CD4-positive, alpha-beta T cell treated with Interferon alpha-2 for 1 hour (primary cell): ENCODE measurements at regions not wholly inside any gene's neighbourhood (a gene's known extent, or its start where the extent isn't known, plus 50 kb on each side); places are given as distances from the start of the nearest gene placed in this dataset.

Experiments
- DNase-seq, 2 donors: peaks; one replicate each; pipeline ENCODE4 v3.0.0-alpha.2; 2020 to 2022

DNA sequence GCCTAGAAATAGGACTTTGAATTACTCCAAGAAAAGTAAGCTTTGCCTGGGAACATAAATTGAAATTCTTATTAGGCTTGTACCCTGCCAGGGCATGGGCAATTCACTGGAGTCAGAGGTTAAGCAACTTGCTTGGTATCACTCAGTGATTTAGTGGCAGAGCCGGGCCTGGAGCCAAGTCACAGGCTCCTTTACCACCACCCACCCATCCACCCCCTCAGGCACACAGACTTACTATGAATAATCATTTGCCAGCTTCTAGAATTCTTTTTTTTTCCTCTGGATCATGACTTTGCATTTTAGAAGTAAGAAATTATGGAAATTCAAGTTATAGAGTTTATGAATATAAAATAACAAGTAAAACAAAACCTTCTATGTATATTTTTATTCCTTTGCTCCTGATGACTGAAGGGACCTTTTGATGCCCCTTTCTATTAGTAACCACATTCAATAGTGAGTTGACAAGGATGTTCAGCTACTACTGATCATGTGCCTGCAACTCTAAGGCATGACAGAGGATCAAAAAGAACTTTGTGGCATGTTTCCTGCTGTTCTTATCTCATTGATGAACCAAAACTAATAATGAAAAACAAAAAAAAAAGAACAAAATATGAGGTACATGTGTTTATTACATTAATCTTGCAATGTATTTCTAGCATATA lies 614.7 kb downstream of the TLR4 start:
- no peak for DNase-seq

DNA sequence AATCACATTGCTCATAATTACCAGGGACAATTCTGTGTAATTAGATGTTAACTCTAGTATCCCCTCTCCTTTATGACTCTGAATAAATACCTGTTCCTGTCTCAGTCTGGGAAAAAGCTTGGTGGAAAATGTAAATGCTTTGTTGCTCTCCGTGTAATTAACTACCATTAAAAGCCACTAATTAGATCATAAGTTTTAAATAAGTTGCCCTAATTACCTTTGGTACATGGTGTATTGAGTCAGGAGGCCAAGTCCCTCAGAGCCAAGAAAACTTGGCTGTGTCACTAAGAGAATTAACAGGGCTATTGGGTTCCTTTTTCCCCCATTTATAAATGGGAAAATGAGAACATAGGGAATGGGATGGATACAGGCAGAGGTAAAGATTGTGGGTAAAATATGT lies 617.6 kb downstream of the TLR4 start:
- no peak for DNase-seq

DNA sequence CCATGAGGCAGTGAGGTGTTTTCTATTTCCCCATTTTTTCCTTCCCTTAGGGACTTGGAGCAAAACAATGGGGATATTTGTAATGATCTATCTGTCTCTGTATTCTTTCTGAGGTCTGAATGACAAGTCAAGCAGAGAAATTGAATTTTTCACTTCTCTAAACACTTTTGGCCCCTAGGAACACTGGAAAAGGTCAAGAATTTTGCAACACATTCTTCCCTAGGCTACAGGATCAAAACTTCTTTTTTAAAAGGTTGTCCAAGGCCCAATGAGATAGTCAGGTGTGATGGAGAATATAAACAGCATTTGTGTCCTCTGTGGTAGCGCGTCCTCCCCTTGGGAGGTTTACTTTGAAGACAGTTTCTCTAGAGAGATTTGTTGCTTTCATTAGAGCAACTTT lies 620.5 kb downstream of the TLR4 start:
- no peak for DNase-seq

DNA sequence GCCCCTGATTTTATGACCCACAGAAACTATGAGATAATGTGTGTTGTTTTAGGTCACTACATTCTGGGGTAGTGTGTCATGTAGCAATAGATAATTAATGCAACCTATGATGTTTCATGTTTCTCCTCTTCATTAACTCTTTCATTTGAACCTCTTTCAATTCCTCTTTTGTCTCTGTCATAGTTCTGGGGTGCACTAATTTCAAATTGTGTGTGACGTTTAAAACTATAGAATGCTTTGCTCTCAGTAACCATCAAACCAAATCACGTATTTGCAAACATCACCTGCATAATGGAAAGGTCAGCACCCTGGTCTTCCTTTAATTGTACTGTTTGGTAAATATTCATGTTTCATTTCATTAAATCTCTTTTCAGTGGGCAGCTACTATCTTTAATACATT lies 621.6 kb downstream of the TLR4 start:
- no peak for DNase-seq

- DNase-seq, result no peak
These were observed 622.1 kb downstream of the TLR4 start for GRCh38 chr9:118326326-118326725.

DNA sequence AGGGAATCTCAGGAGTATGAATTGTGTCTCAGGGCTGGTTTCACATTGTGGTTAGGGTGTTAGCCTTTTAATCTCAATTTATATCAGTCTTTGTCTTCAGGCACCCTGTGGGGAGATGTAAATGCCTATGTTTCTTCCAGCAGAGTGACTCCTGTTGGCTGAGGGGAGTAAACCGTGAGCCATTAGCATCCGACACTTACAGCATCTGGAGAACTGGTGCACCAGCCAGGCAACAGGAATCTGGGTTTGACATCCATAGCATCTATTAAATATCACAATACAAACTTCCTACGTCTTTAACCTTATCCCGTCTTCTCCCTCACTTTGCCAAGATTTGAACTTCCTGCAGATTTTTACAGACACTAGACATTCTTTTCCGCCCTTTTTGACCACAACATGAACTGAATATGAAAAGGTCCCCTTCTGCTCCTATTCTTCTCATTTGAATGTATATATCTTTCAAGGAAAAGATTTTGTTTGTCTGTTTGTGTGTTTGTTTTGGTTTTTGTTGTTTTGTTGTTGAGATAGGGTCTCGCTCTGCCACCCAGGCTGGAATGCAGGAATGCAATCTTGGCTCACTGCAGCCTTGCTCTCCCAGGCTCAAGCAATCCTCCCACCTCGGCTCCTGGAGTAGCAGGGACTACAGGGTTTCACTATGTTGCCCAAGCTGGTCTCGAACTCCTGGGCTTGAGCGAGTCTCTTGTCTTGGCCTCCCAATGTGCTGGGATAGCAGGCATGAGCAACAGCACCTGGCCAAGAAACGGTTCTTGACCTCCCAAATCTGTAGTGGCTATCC lies 626.2 kb downstream of the TLR4 start:
- DNase-seq, result no peak

DNA sequence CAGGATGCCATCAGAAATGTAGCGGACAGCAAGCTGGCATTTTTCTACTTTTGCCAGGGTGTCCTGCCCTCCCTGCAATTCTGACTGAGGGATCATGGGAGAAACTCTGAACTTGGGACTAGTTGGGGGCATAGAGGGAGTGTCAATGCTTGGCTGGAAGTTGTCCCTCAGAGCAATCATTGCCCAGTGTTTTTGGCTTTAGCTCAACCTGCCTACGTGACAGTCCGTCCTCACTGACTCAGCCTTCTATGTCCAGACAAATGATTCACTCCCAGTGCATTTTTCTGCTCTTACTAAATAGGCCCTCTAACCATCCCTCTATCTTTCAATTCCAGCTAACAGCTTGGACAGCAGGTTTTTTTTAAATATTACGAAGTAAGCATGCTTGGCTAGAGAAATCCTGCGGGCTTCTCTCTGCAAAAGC lies 627.4 kb downstream of the TLR4 start:
- no peak for DNase-seq

DNA sequence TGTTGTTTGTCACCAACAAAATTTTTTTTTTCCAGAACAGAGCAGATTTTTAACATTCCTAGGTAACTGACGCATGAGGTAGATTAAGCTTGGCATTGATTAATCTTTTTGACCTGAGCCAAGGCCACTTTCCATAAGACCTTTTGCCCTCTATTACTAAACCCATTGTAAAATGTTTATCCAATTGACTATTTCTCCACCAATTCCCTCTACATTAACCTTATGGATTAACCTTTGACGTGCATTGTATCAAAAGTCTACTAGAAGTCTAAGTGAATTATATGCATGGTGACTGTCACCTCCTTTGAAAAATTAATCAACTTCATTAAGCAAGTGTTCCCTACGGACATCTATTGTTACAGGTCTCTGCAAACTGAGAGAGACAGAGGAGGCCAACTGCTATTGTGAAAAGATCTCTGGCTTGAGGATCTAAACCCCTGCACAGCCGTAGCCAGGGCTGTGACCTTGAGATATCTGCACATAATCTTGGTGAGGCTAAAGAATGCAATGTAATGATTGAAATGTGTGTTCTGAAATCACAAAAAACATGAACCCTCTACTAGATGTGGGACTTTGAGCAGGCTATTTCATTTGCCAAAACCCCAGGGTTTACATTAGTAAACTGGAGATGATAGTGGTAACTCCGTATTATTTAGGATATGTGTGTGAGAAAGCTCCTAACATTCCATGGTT lies 632.2 kb downstream of the TLR4 start:
- DNase-seq, result no peak

GRCh38 chr9:118336943-118337330 lies 632.7 kb downstream of the TLR4 start:
- no peak for DNase-seq

DNA sequence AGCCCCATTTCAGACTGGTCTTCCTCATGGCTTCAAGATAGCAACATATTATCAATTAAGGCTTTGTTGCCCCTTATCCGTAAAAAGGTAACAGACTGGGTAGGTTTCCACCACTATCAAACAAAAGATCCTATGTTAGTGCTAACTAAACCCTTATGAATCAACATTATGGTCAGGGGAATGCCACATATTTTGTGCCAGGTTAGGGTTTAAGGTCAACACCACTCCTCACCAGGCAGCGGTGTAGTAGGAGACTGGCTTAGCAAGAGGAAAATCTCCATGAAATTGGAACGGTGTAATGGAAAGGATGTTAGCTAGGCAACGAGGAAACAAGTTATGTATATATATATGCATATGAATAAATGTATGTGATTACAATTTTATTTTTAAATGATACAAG lies 655.8 kb downstream of the TLR4 start:
- DNase-seq, result no peak

DNA sequence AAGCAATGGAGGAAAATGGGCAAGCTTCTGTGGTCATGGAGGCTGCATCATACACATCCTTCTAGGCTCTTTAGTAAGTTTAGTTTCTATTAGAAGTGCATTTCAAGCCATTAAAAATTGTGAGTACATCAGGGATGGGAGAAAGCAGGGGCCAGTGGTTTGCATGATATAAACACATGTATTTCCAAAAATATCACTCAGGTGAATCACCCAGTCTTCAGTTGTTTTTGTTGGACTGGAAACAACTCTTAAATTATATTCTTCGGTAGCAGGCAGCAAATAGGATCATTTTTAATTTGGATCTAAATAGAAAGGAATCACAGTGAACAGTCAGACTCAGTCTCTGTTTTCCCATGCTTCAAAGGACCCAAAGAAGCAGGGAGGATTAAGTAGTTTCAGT lies 657.9 kb downstream of the TLR4 start:
- no peak for DNase-seq

DNA sequence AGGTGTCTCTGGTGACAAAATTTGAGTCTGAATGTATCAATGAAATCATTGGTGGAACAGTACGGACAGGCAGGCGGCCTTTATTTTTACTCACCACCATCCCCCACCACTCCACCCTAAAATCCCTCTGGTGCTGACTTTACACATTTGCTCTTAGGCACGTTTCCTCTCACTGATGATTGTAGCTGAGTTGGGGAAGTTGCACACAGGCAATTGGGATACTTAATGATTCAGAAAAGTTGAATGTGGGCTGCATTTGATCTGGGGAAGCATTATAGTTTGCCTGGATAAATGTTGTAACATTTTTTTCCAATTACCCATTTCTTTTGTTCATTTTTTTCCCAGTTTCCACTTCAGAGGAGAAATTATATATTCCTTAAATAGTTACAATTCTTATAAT lies 658.4 kb downstream of the TLR4 start:
- no peak for DNase-seq

DNA sequence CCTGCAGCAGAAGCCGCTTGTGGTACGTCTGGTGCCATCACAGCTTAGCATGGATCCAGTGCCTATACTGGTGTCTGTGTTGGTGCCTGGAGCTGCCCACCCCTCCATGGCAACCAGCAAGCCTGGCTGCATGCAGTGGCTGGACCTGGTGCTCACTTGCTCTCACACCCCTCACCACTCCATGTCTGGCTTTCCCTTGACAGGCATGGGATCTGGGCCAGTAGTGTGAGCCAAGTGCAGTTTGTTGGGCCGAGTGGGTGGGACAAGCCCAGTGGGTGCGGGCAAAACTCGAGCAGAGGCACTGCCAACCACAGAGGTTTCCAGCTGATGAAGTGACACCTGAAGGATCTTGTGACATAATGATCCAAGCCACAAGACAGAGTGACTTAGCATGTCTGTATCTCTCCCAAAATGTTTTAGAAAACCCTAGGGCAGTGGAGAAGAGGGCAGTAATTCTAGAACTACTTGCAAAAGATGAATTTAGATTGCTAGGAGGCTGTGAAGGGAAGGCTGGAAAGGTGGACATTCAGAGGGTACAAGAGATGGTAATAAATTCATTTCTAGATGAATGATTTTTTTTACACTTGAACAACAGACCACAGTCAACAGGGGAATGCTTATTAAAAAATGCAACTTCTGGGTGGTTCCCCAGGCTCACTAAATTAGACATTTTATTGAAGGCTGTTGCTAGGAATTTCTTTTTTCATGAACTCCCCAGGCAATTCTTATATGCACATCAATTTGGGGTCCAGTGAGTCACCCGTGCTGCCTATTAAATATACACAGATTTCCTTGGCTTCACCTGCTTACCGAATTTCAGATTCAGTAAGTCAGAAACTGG lies 660.3 kb downstream of the TLR4 start:
- DNase-seq, result no peak

DNA sequence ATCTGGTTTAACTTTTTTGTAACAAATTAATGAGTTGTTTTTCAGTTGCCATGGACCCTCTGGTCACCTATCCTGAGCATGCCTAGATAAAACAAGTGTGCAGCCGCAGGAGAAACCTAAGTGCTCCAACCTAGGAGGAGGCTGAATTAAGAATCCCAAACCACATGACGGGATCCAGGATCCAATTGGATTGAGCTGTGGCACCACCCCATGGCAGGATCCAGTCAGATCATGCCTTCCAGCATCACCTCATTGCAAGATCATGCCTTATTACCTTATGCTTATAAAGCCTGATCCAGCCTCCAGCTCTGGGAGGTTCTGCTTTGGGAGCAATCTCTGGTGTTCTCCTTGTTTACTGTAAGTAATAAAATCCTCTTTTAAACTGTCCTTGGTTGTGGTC lies 662.0 kb downstream of the TLR4 start:
- no peak for DNase-seq

GRCh38 chr9:118367383-118367782 lies 663.2 kb downstream of the TLR4 start:
- DNase-seq, result no peak

DNA sequence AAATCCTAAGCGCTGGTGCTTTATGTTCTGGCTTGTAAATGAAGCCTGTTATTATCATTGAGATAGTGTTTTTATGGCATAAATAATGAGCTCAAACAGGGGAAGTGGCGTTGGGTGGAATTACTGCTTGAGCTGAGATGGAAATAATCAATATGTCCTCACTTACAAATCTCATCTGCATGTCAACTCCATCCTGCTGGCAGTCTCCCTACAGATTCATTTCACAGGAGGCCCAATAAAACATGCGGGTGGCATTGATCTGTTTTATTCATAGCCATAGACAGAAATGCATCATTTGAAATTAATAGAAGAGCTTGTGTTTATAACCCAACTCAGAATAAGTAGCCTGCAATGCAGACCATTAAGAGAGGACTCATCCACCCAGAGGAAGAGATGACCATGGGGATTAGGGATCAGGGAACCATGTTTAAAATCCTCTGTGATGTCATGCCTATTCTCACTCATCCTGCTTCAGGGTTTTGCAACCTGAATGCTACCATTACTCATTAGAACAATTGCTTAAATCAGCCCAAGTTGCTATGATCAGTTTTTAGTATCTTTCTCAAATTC lies 680.4 kb downstream of the TLR4 start:
- DNase-seq, result no peak

DNA sequence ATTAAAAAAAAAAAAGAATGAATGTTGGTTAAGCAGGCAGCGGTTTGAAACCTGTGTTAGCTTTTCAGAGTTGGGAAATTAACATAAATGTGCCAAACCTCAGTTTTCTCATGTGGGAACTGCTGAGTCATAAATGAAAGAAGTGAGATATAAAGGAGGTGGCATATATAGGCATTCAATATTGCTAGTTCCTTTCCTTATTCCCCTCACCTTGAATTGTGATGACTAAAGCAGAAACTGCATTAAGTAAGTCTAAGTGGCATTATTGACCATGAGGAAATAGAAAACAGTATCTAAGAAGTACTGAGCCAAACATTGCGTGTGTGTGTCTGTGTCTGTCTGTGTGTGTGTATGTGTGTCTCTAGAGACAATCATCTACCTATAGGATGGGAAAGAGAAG lies 691.2 kb downstream of the TLR4 start:
- no peak for DNase-seq

DNA sequence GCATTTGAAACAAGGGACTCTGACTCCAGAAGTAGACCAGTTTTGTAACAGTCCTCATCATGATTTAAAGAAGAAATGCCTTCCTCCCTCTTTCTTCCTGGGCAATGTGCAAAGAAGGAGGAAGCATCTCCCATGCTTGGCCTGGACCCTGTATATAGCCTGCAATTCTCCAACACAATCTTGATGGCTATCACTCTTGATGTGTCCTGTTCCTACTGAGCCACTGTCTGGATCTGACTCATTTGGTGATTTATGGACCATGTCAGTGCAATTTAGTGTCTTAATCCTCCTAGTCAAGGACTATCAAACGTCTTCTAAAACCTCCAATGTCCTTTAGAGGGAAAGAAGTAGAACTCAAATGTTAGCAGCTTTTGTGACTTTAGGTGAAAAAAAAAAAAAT lies 697.3 kb downstream of the TLR4 start:
- DNase-seq, result no peak

DNA sequence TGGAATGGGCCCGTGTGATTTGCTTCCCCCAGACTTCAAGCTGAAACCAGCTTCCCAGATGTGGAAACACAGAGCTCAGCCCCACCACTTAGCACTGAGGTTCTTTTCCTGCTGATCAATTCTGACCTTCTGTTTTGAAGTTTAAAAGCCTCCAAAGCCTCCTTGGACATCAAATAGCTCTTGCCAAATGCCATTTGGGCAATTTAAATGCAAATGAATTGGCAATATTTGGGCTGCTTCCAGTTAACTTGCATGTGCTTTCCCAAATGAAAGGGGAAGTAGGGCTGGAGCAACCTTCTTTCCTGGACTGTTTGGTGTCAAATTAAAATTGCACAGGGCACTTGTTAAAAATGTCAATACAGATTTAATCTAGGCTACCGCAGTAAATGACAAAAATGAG lies 710.5 kb downstream of the TLR4 start:
- no peak for DNase-seq

DNA sequence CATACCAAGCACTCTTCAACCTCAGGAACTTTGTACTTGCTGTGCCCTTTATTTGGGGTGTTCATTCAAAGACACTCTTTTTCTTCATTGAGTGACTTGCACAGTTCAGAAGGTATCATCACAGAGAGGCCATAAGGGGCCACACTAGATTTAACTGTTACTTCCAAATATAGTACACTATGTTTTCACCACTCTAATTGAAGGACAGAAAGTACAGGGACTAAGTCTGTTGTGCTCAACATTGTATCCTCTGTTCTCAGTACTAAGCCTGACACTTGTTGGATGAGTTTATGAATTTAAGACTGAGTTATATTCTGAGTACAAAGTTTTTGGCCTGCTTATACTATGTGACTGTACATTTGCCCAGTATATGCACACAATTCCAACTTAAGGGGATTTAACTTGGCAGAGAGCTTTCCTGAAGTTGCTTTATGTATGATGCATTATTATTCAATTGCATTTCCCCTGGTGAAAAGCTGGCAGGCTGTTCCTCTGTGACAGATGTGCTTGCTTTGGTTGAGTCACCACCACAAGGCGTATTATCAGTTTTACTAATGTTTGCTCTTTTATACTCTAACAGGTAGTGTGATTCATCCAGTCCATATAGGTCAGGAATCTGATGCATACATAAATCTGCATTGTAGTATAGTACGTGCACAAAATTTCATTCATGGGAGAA lies 714.8 kb downstream of the TLR4 start:
- DNase-seq, result no peak

- DNase-seq, result no peak
These were observed 715.5 kb downstream of the TLR4 start for GRCh38 chr9:118419676-118420075.

GRCh38 chr9:118422508-118422907 lies 718.3 kb downstream of the TLR4 start:
- DNase-seq, result no peak
